ENCODE measurements at regions not wholly inside any gene's neighbourhood (a gene's known extent, or its start where the extent isn't known, plus 50 kb on each side); places are given as distances from the start of the nearest gene placed in this dataset.

- WGBS (ENCODE audit: insufficient coverage): no CpG with 5 or more reads among the region's 1 CpG
- CTCF ChIA-PET: interaction anchor here (0.6 kb wide), 1 partner anchor 331 kb away, joined by 3 read pairs; no protein-coding TSS in a partner anchor
- POLR2A ChIA-PET: no interaction called here
- Histone ChIP-seq H3K27me3 (replicated peaks in 2 of 5; ENCODE audit: control insufficient read depth in 4 of 5, insufficient read depth in 5 of 5, low read length in 4 of 5) (no peaks in the 10 kb centered on the region), H3K36me3 (ENCODE audit: control insufficient read depth in 4 of 4, insufficient read depth in 4 of 4, low read length in 3 of 4) (no peaks in the 10 kb centered on the region), H3K27ac (ENCODE audit: insufficient read depth in 1 of 2, low read depth in 1 of 2, low read length in 2 of 2, poor library complexity in 1 of 2, severe bottlenecking in 2 of 2) (no peak overlapping the region), H3K4me3 (ENCODE audit: control insufficient read depth in 1 of 7, extremely low read depth in 1 of 7, insufficient read depth in 4 of 7, low read depth in 2 of 7, low read length in 6 of 7) (no peak overlapping the region), H3K9me3 (ENCODE audit: control extremely low read depth in 1 of 5, control insufficient read depth in 4 of 5, insufficient read depth in 2 of 5, low read depth in 1 of 5, low read length in 4 of 5) (peaks cover 0 to 1% (median 0%) of the 10 kb centered on the region in 5 experiments), H3K4me1 (ENCODE audit: control extremely low read depth in 1 of 4, control insufficient read depth in 4 of 4, insufficient read depth in 4 of 4, low read length in 3 of 4) (no peaks in the 10 kb centered on the region)
- no peak for DNase-seq
Observed at GRCh38 chr12:127301876-127302275, 965.1 kb upstream of the TMEM132C start.

- WGBS (ENCODE audit: insufficient coverage): 96% methylated on average over 7 of the region's 8 CpGs
- ChIA-PET CTCF (interaction anchor here (1.5 kb wide), 1 partner anchor 12 kb away, joined by 5 read pairs; no protein-coding TSS in a partner anchor), POLR2A (no interaction called here)
- no peaks in the 10 kb centered on the region for H3K27me3 ChIP-seq (replicated peaks in 2 of 5; ENCODE audit: control insufficient read depth in 4 of 5, insufficient read depth in 5 of 5, low read length in 4 of 5)
- H3K36me3 ChIP-seq (ENCODE audit: control insufficient read depth in 4 of 4, insufficient read depth in 4 of 4, low read length in 3 of 4): no peaks in the 10 kb centered on the region
- no peak for DNase-seq
- no peak overlapping the region for H3K27ac ChIP-seq (ENCODE audit: insufficient read depth in 1 of 2, low read depth in 1 of 2, low read length in 2 of 2, poor library complexity in 1 of 2, severe bottlenecking in 2 of 2)
- H3K9me3 ChIP-seq (ENCODE audit: control extremely low read depth in 1 of 5, control insufficient read depth in 4 of 5, insufficient read depth in 2 of 5, low read depth in 1 of 5, low read length in 4 of 5): peaks cover 0 to 1% (median 0%) of the 10 kb centered on the region in 5 experiments
- no peaks in the 10 kb centered on the region for H3K4me1 ChIP-seq (ENCODE audit: control extremely low read depth in 1 of 4, control insufficient read depth in 4 of 4, insufficient read depth in 4 of 4, low read length in 3 of 4)
- H3K4me3 ChIP-seq (ENCODE audit: control insufficient read depth in 1 of 7, extremely low read depth in 1 of 7, insufficient read depth in 4 of 7, low read depth in 2 of 7, low read length in 6 of 7): no peak overlapping the region
Observed at GRCh38 chr12:127304751-127305725, 961.9 kb upstream of the TMEM132C start.

- H3K27ac ChIP-seq (ENCODE audit: insufficient read depth in 1 of 2, low read depth in 1 of 2, low read length in 2 of 2, poor library complexity in 1 of 2, severe bottlenecking in 2 of 2): no peak overlapping the region
- H3K4me3 ChIP-seq (ENCODE audit: control insufficient read depth in 1 of 7, extremely low read depth in 1 of 7, insufficient read depth in 4 of 7, low read depth in 2 of 7, low read length in 6 of 7): no peak overlapping the region
- peaks cover 0 to 1% (median 0%) of the 10 kb centered on the region in 5 experiments for H3K9me3 ChIP-seq (ENCODE audit: control extremely low read depth in 1 of 5, control insufficient read depth in 4 of 5, insufficient read depth in 2 of 5, low read depth in 1 of 5, low read length in 4 of 5)
- 73% methylated on average over 4 of the region's 4 CpGs for WGBS (ENCODE audit: insufficient coverage)
- POLR2A ChIA-PET: no interaction called here
- no peaks in the 10 kb centered on the region for H3K36me3 ChIP-seq (ENCODE audit: control insufficient read depth in 4 of 4, insufficient read depth in 4 of 4, low read length in 3 of 4)
- CTCF ChIA-PET: no interaction called here
- no peak for DNase-seq
- H3K4me1 ChIP-seq (ENCODE audit: control extremely low read depth in 1 of 4, control insufficient read depth in 4 of 4, insufficient read depth in 4 of 4, low read length in 3 of 4): no peaks in the 10 kb centered on the region
- no peaks in the 10 kb centered on the region for H3K27me3 ChIP-seq (replicated peaks in 2 of 5; ENCODE audit: control insufficient read depth in 4 of 5, insufficient read depth in 5 of 5, low read length in 4 of 5)
Observed at GRCh38 chr12:127306604-127307215, 960.3 kb upstream of the TMEM132C start.

- Histone ChIP-seq H3K36me3 (ENCODE audit: control insufficient read depth in 4 of 4, insufficient read depth in 4 of 4, low read length in 3 of 4) (no peaks in the 10 kb centered on the region), H3K9me3 (ENCODE audit: control extremely low read depth in 1 of 5, control insufficient read depth in 4 of 5, insufficient read depth in 2 of 5, low read depth in 1 of 5, low read length in 4 of 5) (peaks cover 0 to 1% (median 0%) of the 10 kb centered on the region in 5 experiments), H3K27ac (ENCODE audit: insufficient read depth in 1 of 2, low read depth in 1 of 2, low read length in 2 of 2, poor library complexity in 1 of 2, severe bottlenecking in 2 of 2) (no peak overlapping the region), H3K27me3 (replicated peaks in 2 of 5; ENCODE audit: control insufficient read depth in 4 of 5, insufficient read depth in 5 of 5, low read length in 4 of 5) (no peaks in the 10 kb centered on the region), H3K4me1 (ENCODE audit: control extremely low read depth in 1 of 4, control insufficient read depth in 4 of 4, insufficient read depth in 4 of 4, low read length in 3 of 4) (no peaks in the 10 kb centered on the region), H3K4me3 (ENCODE audit: control insufficient read depth in 1 of 7, extremely low read depth in 1 of 7, insufficient read depth in 4 of 7, low read depth in 2 of 7, low read length in 6 of 7) (no peak overlapping the region)
- POLR2A ChIA-PET: no interaction called here
- no peak for DNase-seq
- WGBS (ENCODE audit: insufficient coverage): no CpG with 5 or more reads among the region's 6 CpGs
- CTCF ChIA-PET: no interaction called here
Observed at GRCh38 chr12:127307528-127307927, 959.4 kb upstream of the TMEM132C start.

GRCh38 chr12:127308148-127308547, 958.8 kb upstream of the TMEM132C start:
- no peak for DNase-seq
- CTCF ChIA-PET: no interaction called here
- Histone ChIP-seq H3K27me3 (replicated peaks in 2 of 5; ENCODE audit: control insufficient read depth in 4 of 5, insufficient read depth in 5 of 5, low read length in 4 of 5) (no peaks in the 10 kb centered on the region), H3K27ac (ENCODE audit: insufficient read depth in 1 of 2, low read depth in 1 of 2, low read length in 2 of 2, poor library complexity in 1 of 2, severe bottlenecking in 2 of 2) (no peak overlapping the region), H3K36me3 (ENCODE audit: control insufficient read depth in 4 of 4, insufficient read depth in 4 of 4, low read length in 3 of 4) (no peaks in the 10 kb centered on the region), H3K9me3 (ENCODE audit: control extremely low read depth in 1 of 5, control insufficient read depth in 4 of 5, insufficient read depth in 2 of 5, low read depth in 1 of 5, low read length in 4 of 5) (peaks cover 0 to 1% (median 0%) of the 10 kb centered on the region in 5 experiments), H3K4me1 (ENCODE audit: control extremely low read depth in 1 of 4, control insufficient read depth in 4 of 4, insufficient read depth in 4 of 4, low read length in 3 of 4) (no peaks in the 10 kb centered on the region), H3K4me3 (ENCODE audit: control insufficient read depth in 1 of 7, extremely low read depth in 1 of 7, insufficient read depth in 4 of 7, low read depth in 2 of 7, low read length in 6 of 7) (no peak overlapping the region)
- WGBS (ENCODE audit: insufficient coverage): 100% methylated on average over 1 of the region's 1 CpG
- POLR2A ChIA-PET: no interaction called here

GRCh38 chr12:127310548-127310947, 956.4 kb upstream of the TMEM132C start:
- no peak overlapping the region for H3K27ac ChIP-seq (ENCODE audit: insufficient read depth in 1 of 2, low read depth in 1 of 2, low read length in 2 of 2, poor library complexity in 1 of 2, severe bottlenecking in 2 of 2)
- H3K4me3 ChIP-seq (ENCODE audit: control insufficient read depth in 1 of 7, extremely low read depth in 1 of 7, insufficient read depth in 4 of 7, low read depth in 2 of 7, low read length in 6 of 7): no peak overlapping the region
- DNase-seq: no peak
- ChIA-PET POLR2A (interaction anchor here (0.6 kb wide), 1 partner anchor 31 kb away, joined by 3 read pairs; no protein-coding TSS in a partner anchor), CTCF (no interaction called here)
- H3K36me3 ChIP-seq (ENCODE audit: control insufficient read depth in 4 of 4, insufficient read depth in 4 of 4, low read length in 3 of 4): no peaks in the 10 kb centered on the region
- no peaks in the 10 kb centered on the region for H3K27me3 ChIP-seq (replicated peaks in 2 of 5; ENCODE audit: control insufficient read depth in 4 of 5, insufficient read depth in 5 of 5, low read length in 4 of 5)
- H3K9me3 ChIP-seq (ENCODE audit: control extremely low read depth in 1 of 5, control insufficient read depth in 4 of 5, insufficient read depth in 2 of 5, low read depth in 1 of 5, low read length in 4 of 5): peaks cover 0 to 2% (median 0%) of the 10 kb centered on the region in 5 experiments
- 42% methylated on average over 4 of the region's 4 CpGs for WGBS (ENCODE audit: insufficient coverage)
- H3K4me1 ChIP-seq (ENCODE audit: control extremely low read depth in 1 of 4, control insufficient read depth in 4 of 4, insufficient read depth in 4 of 4, low read length in 3 of 4): no peaks in the 10 kb centered on the region

Data from common myeloid progenitor, CD34-positive (primary cell).